ENCODE measurements at regions not wholly inside any gene's neighbourhood (a gene's known extent, or its start where the extent isn't known, plus 50 kb on each side); places are given as distances from the start of the nearest gene placed in this dataset.

GRCh38 chr20:6691516-6691915 is 76.0 kb upstream of the BMP2 start:
- no peaks in the 10 kb centered on the region for H3K4me1 ChIP-seq
- no peak overlapping the region for H3K4me3 ChIP-seq
- H3K9me3 ChIP-seq, result no peaks in the 10 kb centered on the region
- no peak for TF ChIP-seq CTCF (IDR thresholded peaks at IDR 0.05)
- intact Hi-C loops (cut with DNase I; ENCODE audit: low total_unique reads), result no loop called here
- no peaks in the 10 kb centered on the region for H3K27me3 ChIP-seq
- H3K36me3 ChIP-seq, result no peaks in the 10 kb centered on the region
- DNase-seq, result no peak
- H3K27ac ChIP-seq, result no peak overlapping the region

- Histone ChIP-seq H3K27ac (no peak overlapping the region), H3K9me3 (no peaks in the 10 kb centered on the region), H3K4me3 (no peak overlapping the region), H3K4me1 (no peaks in the 10 kb centered on the region), H3K36me3 (no peaks in the 10 kb centered on the region), H3K27me3 (no peaks in the 10 kb centered on the region)
- DNase-seq, result no peak
- no peak for TF ChIP-seq CTCF (IDR thresholded peaks at IDR 0.05)
- intact Hi-C loops (cut with DNase I; ENCODE audit: low total_unique reads), result no loop called here
Observed at GRCh38 chr20:6689339-6689973, 78.0 kb upstream of the BMP2 start.

- Histone ChIP-seq H3K4me3 (no peak overlapping the region), H3K27me3 (no peaks in the 10 kb centered on the region), H3K36me3 (no peaks in the 10 kb centered on the region), H3K4me1 (no peaks in the 10 kb centered on the region), H3K27ac (no peak overlapping the region), H3K9me3 (no peaks in the 10 kb centered on the region)
- intact Hi-C loops (cut with DNase I; ENCODE audit: low total_unique reads), result loop anchor here (1.0 kb wide), 1 partner anchor 25 kb away; no protein-coding TSS in a partner anchor
- DNase-seq, result no peak
- TF ChIP-seq CTCF (IDR thresholded peaks at IDR 0.05), result no peak
Observed at GRCh38 chr20:6686171-6686570, 81.3 kb upstream of the BMP2 start.

GRCh38 chr20:6685626-6686025 is 81.9 kb upstream of the BMP2 start:
- H3K4me3 ChIP-seq, result no peak overlapping the region
- H3K4me1 ChIP-seq, result no peaks in the 10 kb centered on the region
- TF ChIP-seq CTCF (IDR thresholded peaks at IDR 0.05), result no peak
- H3K27me3 ChIP-seq, result no peaks in the 10 kb centered on the region
- intact Hi-C loops (cut with DNase I; ENCODE audit: low total_unique reads), result loop anchor here (1.0 kb wide), 1 partner anchor 24 kb away; no protein-coding TSS in a partner anchor
- no peaks in the 10 kb centered on the region for H3K36me3 ChIP-seq
- H3K27ac ChIP-seq, result no peak overlapping the region
- no peak for DNase-seq
- H3K9me3 ChIP-seq, result no peaks in the 10 kb centered on the region

GRCh38 chr20:6685181-6685582 is 82.3 kb upstream of the BMP2 start:
- no peak overlapping the region for H3K4me3 ChIP-seq
- no peaks in the 10 kb centered on the region for H3K36me3 ChIP-seq
- no peak overlapping the region for H3K27ac ChIP-seq
- H3K27me3 ChIP-seq, result no peaks in the 10 kb centered on the region
- no peaks in the 10 kb centered on the region for H3K4me1 ChIP-seq
- no peak for DNase-seq
- intact Hi-C loops (cut with DNase I; ENCODE audit: low total_unique reads), result no loop called here
- no peak for TF ChIP-seq CTCF (IDR thresholded peaks at IDR 0.05)
- no peaks in the 10 kb centered on the region for H3K9me3 ChIP-seq
